Psoas muscle (tissue), 7 donors: ENCODE measurements at regions not wholly inside any gene's neighbourhood (a gene's known extent, or its start where the extent isn't known, plus 50 kb on each side); places are given as distances from the start of the nearest gene placed in this dataset.

ENCODE experiments used
- ATAC-seq, 4 donors: fragments of 200-7000 bp; cut with Tn5 transposase; one replicate each; pipeline ENCODE4 v1.9.1; 2020; ENCODE audit warnings: moderate library complexity in 3 of 4, mild to moderate bottlenecking in 2 of 4
- DNase-seq, 2 donors: peaks; one replicate each; pipeline ENCODE4 v3.0.0-alpha.2; 2020
- H3K27ac ChIP-seq: fragments of 200-600 bp; one replicate; pipeline ENCODE4 v1.8.0; 2022
- H3K27me3 ChIP-seq, 3 donors: fragments of 200-600 bp in 1 of 3; one replicate each; pipeline versions ENCODE4 v1.6.1 to v1.8.0; 2013 to 2022; ENCODE audit warnings: low read length in 2 of 3, mild to moderate bottlenecking in 2 of 3, moderate library complexity in 1 of 3; ENCODE audit not compliant: insufficient read depth in 3 of 3
- H3K36me3 ChIP-seq, 2 donors: fragments of 200-600 bp in 1 of 2; one replicate each; pipeline versions ENCODE4 v1.6.1 to v1.8.0; 2013 to 2022; ENCODE audit warnings: low read depth in 1 of 2, mild to moderate bottlenecking in 1 of 2, moderate library complexity in 1 of 2; ENCODE audit not compliant: insufficient read depth in 1 of 2
- H3K4me1 ChIP-seq: fragments of 200-600 bp; one replicate; pipeline ENCODE4 v1.8.0; 2022
- H3K4me3 ChIP-seq: fragments of 200-600 bp; one replicate; pipeline ENCODE4 v1.8.0; 2022; ENCODE audit warnings: mild to moderate bottlenecking
- H3K9me3 ChIP-seq: fragments of 200-600 bp; one replicate; pipeline ENCODE4 v1.8.0; 2022
- WGBS, 3 donors: extraction: QIAGEN DNeasy Blood & Tissue Kit; methylation state at CpG; one replicate each; pipeline versions ENCODE4 v1.1.6 to v1.1.7; 2013; 5-methylcytosine and 5-hydroxymethylcytosine counted together
- intact Hi-C, 2 donors: fragments of 100-400 bp; cut with DNase I; formaldehyde crosslinking; loops; one replicate each; pipeline versions ENCODE4 v1.11.0 to v1.14.2; 2022
- TF ChIP-seq, protein P1 (sequence below): fragments of 200-600 bp; IDR thresholded peaks from one replicate; pipeline ENCODE4 v1.8.0; 2022; ENCODE audit warnings: antibody characterized with exemption
- donor health status: healthy with polysubstance abuse.
- donor health status: DM: no; HTN: no; CAD: no; lungs with moderate emphysema.
- donor health status: Bipolar disorder and iron deficiency.
- donor health status: healthy.
- donor health status: DM: yes; HTN: yes; CAD: no.
- donor health status: DM: no; HTN: no; CAD: no.
- donor health status: DM: yes; HTN: yes; CAD: no.

GRCh38 chr4:153079857-153080391 is 124.3 kb upstream of the TRIM2 start:
- H3K27ac ChIP-seq: no peak overlapping the region
- H3K27me3 ChIP-seq: no peaks in the 10 kb centered on the region
- no peaks in the 10 kb centered on the region for H3K4me1 ChIP-seq
- ATAC-seq (no peak), DNase-seq (no peak)
- H3K4me3 ChIP-seq: no peak overlapping the region
- TF ChIP-seq, protein P1, sequence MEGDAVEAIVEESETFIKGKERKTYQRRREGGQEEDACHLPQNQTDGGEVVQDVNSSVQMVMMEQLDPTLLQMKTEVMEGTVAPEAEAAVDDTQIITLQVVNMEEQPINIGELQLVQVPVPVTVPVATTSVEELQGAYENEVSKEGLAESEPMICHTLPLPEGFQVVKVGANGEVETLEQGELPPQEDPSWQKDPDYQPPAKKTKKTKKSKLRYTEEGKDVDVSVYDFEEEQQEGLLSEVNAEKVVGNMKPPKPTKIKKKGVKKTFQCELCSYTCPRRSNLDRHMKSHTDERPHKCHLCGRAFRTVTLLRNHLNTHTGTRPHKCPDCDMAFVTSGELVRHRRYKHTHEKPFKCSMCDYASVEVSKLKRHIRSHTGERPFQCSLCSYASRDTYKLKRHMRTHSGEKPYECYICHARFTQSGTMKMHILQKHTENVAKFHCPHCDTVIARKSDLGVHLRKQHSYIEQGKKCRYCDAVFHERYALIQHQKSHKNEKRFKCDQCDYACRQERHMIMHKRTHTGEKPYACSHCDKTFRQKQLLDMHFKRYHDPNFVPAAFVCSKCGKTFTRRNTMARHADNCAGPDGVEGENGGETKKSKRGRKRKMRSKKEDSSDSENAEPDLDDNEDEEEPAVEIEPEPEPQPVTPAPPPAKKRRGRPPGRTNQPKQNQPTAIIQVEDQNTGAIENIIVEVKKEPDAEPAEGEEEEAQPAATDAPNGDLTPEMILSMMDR: no peak
- no peaks in the 10 kb centered on the region for H3K36me3 ChIP-seq
- 70 to 80% (median 72%) methylated on average over 6 of the region's 6 CpGs for WGBS, 3 donors
- H3K9me3 ChIP-seq: no peaks in the 10 kb centered on the region
- intact Hi-C loops: no loop called here

DNA sequence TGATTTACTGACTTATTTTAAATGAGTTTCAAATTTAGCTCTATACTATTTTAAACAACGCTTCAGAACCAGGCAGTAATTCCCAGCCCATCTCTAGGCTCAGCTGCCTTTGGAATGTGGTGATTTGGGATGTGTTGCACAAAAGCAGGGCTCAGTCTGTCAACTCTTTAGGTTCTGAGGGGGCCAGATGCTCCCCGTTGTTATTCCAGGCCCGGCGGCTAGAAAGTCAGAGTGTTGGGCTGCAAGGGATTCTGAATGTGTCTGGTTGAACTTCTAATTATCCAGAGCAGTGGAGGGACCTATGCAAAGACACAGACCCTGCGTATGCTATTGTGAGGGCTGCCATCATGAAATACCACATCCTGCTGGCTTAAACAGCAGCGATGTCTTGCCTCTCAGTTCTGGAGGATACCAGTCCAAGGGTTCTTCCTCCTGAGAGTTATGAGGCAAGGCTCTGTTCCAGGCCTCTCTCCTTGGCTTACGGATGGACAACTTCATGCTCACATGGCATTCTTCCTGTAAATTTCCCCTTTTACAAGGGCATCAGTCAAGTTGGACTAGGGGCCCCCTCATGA is 123.2 kb upstream of the TRIM2 start:
- ATAC-seq (no peak), DNase-seq (no peak)
- Histone ChIP-seq H3K4me1 (no peaks in the 10 kb centered on the region), H3K36me3 (no peaks in the 10 kb centered on the region), H3K27ac (no peak overlapping the region), H3K9me3 (no peaks in the 10 kb centered on the region), H3K27me3 (no peaks in the 10 kb centered on the region), H3K4me3 (no peak overlapping the region)
- intact Hi-C loops: no loop called here
- WGBS, 3 donors: 84 to 88% (median 87%) methylated on average over 7 of the region's 7 CpGs
- TF ChIP-seq, protein P1: no peak

DNA sequence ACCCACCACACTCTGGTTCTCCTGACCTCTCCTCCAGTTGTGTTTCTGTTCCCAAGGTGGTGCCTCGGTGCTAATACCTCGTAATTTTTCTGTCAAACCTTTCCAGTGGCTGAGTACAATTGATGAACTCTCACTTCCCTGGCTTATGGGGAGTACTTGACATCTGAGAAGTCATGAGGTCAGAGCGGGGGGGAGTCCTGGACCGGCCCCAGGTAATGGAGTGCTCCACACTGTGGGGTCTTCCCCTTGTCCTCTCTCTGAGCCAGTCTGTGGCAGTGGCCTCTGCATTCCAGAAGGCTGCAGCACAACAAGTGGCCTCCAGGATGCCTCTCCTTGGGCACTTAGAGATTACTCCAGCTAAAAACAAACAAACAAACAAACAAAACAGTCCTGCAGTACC is 122.5 kb upstream of the TRIM2 start:
- ATAC-seq (no peak), DNase-seq (no peak)
- intact Hi-C loops: loop anchor here in 1 of 2 donors (2.0 kb wide), 1 partner anchor 237 kb away; no protein-coding TSS in a partner anchor
- Histone ChIP-seq H3K4me3 (no peak overlapping the region), H3K27ac (no peak overlapping the region), H3K9me3 (no peaks in the 10 kb centered on the region), H3K4me1 (no peaks in the 10 kb centered on the region), H3K36me3 (no peaks in the 10 kb centered on the region), H3K27me3 (no peaks in the 10 kb centered on the region)
- TF ChIP-seq, protein P1: no peak
- whole genome bisulfite sequencing, 3 donors: 56 to 72% (median 69%) methylated on average over 4 of the region's 4 CpGs

- intact Hi-C loops: loop anchor here in 1 of 2 donors (2.0 kb wide), 1 partner anchor 238 kb away; no protein-coding TSS in a partner anchor
- Histone ChIP-seq H3K36me3 (no peaks in the 10 kb centered on the region), H3K4me1 (no peaks in the 10 kb centered on the region), H3K27ac (no peak overlapping the region), H3K9me3 (no peaks in the 10 kb centered on the region), H3K27me3 (no peaks in the 10 kb centered on the region), H3K4me3 (no peak overlapping the region)
- TF ChIP-seq, protein P1: no peak
- no peak for DNase-seq
- ATAC-seq: no peak
- WGBS, 3 donors: 78 to 80% (median 79%) methylated on average over 15 of the region's 15 CpGs
Observed at GRCh38 chr4:153082322-153083301, 121.6 kb upstream of the TRIM2 start.
